ENCODE measurements at regions not wholly inside any gene's neighbourhood (a gene's known extent, or its start where the extent isn't known, plus 50 kb on each side); places are given as distances from the start of the nearest gene placed in this dataset.

DNA sequence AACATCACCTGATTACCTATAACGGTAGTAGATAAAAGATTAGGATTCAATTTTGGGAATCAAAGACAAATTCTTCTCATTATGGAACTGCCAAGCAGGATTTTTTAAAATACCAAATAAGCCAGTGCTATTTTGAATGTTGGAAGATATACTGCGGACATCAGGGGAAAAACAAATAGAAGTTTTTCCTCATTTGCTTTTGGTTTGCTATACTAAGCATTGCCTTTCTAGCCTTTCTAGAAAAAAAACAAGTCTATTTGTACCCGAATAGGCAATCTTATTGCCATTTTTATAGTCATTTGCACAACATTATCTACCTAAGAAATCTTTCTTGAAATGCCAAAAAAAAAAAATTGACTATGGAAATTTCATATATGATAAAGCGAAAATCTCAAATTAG, 379.5 kb downstream of the CDH10 start:
- no peak for TF ChIP-seq BACH2 (CRISPR knock-in tag; IDR thresholded peaks at IDR 0.05; ENCODE audit: borderline replicate concordance)
- TF ChIP-seq SNAI2 (CRISPR knock-in tag; IDR thresholded peaks at IDR 0.05), result no peak
- TF ChIP-seq ZFP30 (CRISPR knock-in tag; IDR thresholded peaks at IDR 0.05), result no peak
- TF ChIP-seq ZFP3 (CRISPR knock-in tag; IDR thresholded peaks at IDR 0.05), result no peak
- TF ChIP-seq TOX (CRISPR knock-in tag; IDR thresholded peaks at IDR 0.05; ENCODE audit: borderline replicate concordance), result no peak
- no peak for TF ChIP-seq RARB (CRISPR knock-in tag; IDR thresholded peaks at IDR 0.05)

All from SK-N-SH treated with all-trans-retinoic acid at 6 μM for 48 hours (cell line).